Common myeloid progenitor, CD34-positive (primary cell): ENCODE measurements at regions not wholly inside any gene's neighbourhood (a gene's known extent, or its start where the extent isn't known, plus 50 kb on each side); places are given as distances from the start of the nearest gene placed in this dataset.

Source experiments
- CTCF ChIA-PET: fragments of 350-600 bp; sonication (Branson Sonifier 250); formaldehyde crosslinking; loops from one replicate; lab custom pipeline; 2021; ENCODE audit warnings: antibody characterized with exemption; lab: Charles Lee
- POLR2A ChIA-PET: fragments of 350-600 bp; sonication (Branson Sonifier 250); formaldehyde crosslinking; loops from one replicate; lab custom pipeline; 2021; ENCODE audit warnings: antibody characterized with exemption; lab: Charles Lee
- DNase-seq, 3 donors: peaks; one replicate each; pipeline versions ENCODE4 v3.0.0 to v3.0.0-alpha.2; 2013
- H3K27ac ChIP-seq, 2 experiments: 1 replicate in 1 of 2; 2 replicates in 1 of 2; pipeline ENCODE4 v1.7.0; 2013; ENCODE audit warnings: inconsistent platforms in 2 of 2, low read length in 2 of 2, mild to moderate bottlenecking in 2 of 2, low read depth in 1 of 2, moderate library complexity in 1 of 2; ENCODE audit not compliant: severe bottlenecking in 2 of 2, insufficient read depth in 1 of 2, poor library complexity in 1 of 2
- H3K27me3 ChIP-seq, 5 experiments: replicated peaks in 2 of 5; 1 replicate in 3 of 5; 2 replicates in 2 of 5; pipeline versions ENCODE4 v1.6.1 to v1.7.0; 2013; ENCODE audit warnings: low read length in 4 of 5, mild to moderate bottlenecking in 2 of 5, moderate library complexity in 2 of 5, inconsistent platforms in 1 of 5; ENCODE audit not compliant: insufficient read depth in 5 of 5, control insufficient read depth in 4 of 5
- H3K36me3 ChIP-seq, 4 experiments: 1 replicate in 2 of 4; 2 replicates in 2 of 4; pipeline versions ENCODE4 v1.6.1 to v1.7.0; 2013; ENCODE audit warnings: low read length in 3 of 4, control low read depth in 1 of 4, mild to moderate bottlenecking in 1 of 4; ENCODE audit not compliant: control insufficient read depth in 4 of 4, insufficient read depth in 4 of 4
- H3K4me1 ChIP-seq, 4 experiments: 1 replicate in 3 of 4; 2 replicates in 1 of 4; pipeline versions ENCODE4 v1.6.1 to v1.7.1; 2013; ENCODE audit warnings: low read length in 3 of 4, mild to moderate bottlenecking in 3 of 4, control low read depth in 1 of 4, inconsistent platforms in 1 of 4, moderate library complexity in 1 of 4; ENCODE audit not compliant: control insufficient read depth in 4 of 4, insufficient read depth in 4 of 4; ENCODE audit errors: control extremely low read depth in 1 of 4
- H3K4me3 ChIP-seq, 7 experiments: 1 replicate in 4 of 7; 2 replicates in 3 of 7; pipeline versions ENCODE4 v1.5.1 to v1.7.0; 2013; ENCODE audit warnings: mild to moderate bottlenecking in 7 of 7, low read length in 6 of 7, moderate library complexity in 6 of 7, inconsistent platforms in 2 of 7, low read depth in 2 of 7, control low read depth in 1 of 7; ENCODE audit not compliant: insufficient read depth in 4 of 7, control insufficient read depth in 1 of 7; ENCODE audit errors: extremely low read depth in 1 of 7
- H3K9me3 ChIP-seq, 5 experiments: 1 replicate in 4 of 5; 2 replicates in 1 of 5; pipeline versions ENCODE4 v1.6.1 to v1.7.1; 2013; ENCODE audit warnings: low read length in 4 of 5, mild to moderate bottlenecking in 2 of 5, inconsistent platforms in 1 of 5, low read depth in 1 of 5, moderate library complexity in 1 of 5; ENCODE audit not compliant: control insufficient read depth in 4 of 5, insufficient read depth in 2 of 5; ENCODE audit errors: control extremely low read depth in 1 of 5
- WGBS: methylation state at CpG from one replicate; pipeline ENCODE4 v1.1.5; 2013; ENCODE audit not compliant: insufficient coverage; 5-methylcytosine and 5-hydroxymethylcytosine counted together

- DNase-seq: no peak
- no peak overlapping the region for H3K4me3 ChIP-seq
- no peaks in the 10 kb centered on the region for H3K36me3 ChIP-seq
- H3K27me3 ChIP-seq: no peaks in the 10 kb centered on the region
- no peak overlapping the region for H3K27ac ChIP-seq
- H3K9me3 ChIP-seq: peaks cover 0 to 3% (median under 1%) of the 10 kb centered on the region in 5 experiments
- ChIA-PET CTCF (no interaction called here), POLR2A (no interaction called here)
- no peaks in the 10 kb centered on the region for H3K4me1 ChIP-seq
- whole genome bisulfite sequencing: no CpG with 5 or more reads among the region's 1 CpG
These were observed 532.8 kb downstream of the FOXG1 start for GRCh38 chr14:29299372-29299771.

DNA sequence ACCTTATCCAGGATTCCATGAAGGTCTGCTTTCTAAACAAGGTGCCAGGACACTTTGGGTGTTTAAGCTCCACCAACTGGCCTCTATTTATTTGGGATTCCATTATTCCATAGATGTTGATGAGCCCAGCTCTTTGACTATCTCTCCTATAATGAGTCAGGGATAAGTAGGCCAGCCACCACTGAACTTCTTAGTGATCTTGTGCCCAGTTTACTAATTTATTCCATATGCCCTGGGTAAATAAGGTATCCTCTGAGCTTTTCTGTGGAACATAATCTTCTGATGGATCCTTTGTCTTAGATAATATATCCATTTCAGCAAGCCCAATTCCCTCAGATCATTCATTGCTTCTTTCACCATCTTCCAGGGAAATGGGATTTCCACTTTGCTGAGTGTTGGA lies 535.0 kb downstream of the FOXG1 start:
- Histone ChIP-seq H3K27ac (no peak overlapping the region), H3K36me3 (no peaks in the 10 kb centered on the region), H3K27me3 (no peaks in the 10 kb centered on the region), H3K4me1 (no peaks in the 10 kb centered on the region), H3K4me3 (no peak overlapping the region), H3K9me3 (no peaks in the 10 kb centered on the region)
- no peak for DNase-seq
- CTCF ChIA-PET: no interaction called here
- POLR2A ChIA-PET: no interaction called here

DNA sequence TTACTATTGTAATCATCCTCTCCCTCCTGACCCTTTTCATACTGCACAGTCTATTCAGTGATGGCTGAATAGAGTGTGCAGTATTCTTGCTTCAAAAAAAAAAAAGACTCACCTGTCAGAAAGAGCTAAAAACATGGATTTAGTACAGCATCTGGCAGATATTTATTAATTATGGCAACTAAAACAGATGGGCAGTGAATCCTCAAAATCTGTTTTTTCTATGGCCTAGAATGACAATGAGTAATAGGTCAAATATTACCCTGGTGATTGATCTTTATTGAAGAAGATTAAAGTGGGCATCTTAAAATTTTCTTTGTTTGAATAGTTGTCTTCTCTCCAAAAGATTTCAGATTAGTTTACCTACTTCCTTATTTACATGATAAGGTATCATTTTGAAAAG lies 543.6 kb downstream of the FOXG1 start:
- DNase-seq: no peak
- ChIA-PET POLR2A (no interaction called here), CTCF (no interaction called here)
- Histone ChIP-seq H3K27ac (no peak overlapping the region), H3K27me3 (no peaks in the 10 kb centered on the region), H3K4me3 (no peak overlapping the region), H3K4me1 (no peaks in the 10 kb centered on the region), H3K36me3 (no peaks in the 10 kb centered on the region), H3K9me3 (no peaks in the 10 kb centered on the region)

DNA sequence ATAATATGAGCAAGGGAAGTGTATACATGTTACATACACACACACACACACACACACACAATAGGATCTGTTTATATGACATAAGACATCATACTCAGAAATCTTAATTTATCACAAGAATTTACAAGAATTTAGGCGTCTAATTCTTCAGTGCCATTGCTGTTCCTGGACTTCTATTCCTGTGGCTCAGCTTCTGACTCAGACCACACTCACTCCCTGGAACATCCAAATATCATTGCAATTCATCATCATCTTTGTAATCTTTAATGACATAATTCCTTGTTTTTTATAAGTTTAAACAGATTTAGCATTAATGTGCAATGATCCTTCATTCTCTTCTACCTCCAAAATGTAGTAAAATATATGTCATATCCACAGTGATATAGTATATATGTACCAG lies 544.2 kb downstream of the FOXG1 start:
- Histone ChIP-seq H3K4me1 (no peaks in the 10 kb centered on the region), H3K27ac (no peak overlapping the region), H3K36me3 (no peaks in the 10 kb centered on the region), H3K27me3 (no peaks in the 10 kb centered on the region), H3K9me3 (no peaks in the 10 kb centered on the region), H3K4me3 (no peak overlapping the region)
- CTCF ChIA-PET: no interaction called here
- POLR2A ChIA-PET: no interaction called here
- WGBS: 100% methylated on average over 1 of the region's 1 CpG
- DNase-seq: no peak

DNA sequence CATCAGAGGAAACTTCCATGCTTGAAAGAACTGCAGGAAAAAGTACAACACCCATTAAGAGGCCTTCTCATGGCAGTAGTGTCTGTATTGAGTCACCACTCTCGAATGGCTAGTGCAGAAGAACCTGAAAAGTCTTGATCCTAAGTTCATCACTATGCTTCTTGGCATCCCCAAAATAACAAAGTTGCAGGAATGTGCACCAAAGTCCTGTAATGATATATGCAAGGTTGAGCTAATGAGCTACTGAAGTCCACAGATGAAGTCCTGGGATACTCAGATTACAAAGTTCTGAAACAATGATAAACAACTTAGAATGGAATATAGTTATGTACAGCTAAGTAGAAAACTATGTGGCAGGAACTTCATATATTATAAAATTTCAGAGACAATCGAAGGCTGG lies 545.4 kb downstream of the FOXG1 start:
- WGBS: 94% methylated on average over 2 of the region's 2 CpGs
- Histone ChIP-seq H3K27ac (no peak overlapping the region), H3K4me3 (no peak overlapping the region)

GRCh38 chr14:29316936-29317335 lies 550.3 kb downstream of the FOXG1 start:
- Histone ChIP-seq H3K36me3 (no peaks in the 10 kb centered on the region), H3K9me3 (no peaks in the 10 kb centered on the region), H3K27ac (no peak overlapping the region), H3K4me1 (no peaks in the 10 kb centered on the region), H3K27me3 (no peaks in the 10 kb centered on the region), H3K4me3 (no peak overlapping the region)
- POLR2A ChIA-PET: no interaction called here
- 77% methylated on average over 2 of the region's 2 CpGs for WGBS
- CTCF ChIA-PET: no interaction called here
- DNase-seq: no peak

More for the DNA sequence above, 545.4 kb downstream of the FOXG1 start:
- Histone ChIP-seq H3K9me3 (no peaks in the 10 kb centered on the region), H3K4me1 (no peaks in the 10 kb centered on the region), H3K36me3 (no peaks in the 10 kb centered on the region), H3K27me3 (no peaks in the 10 kb centered on the region)
- no peak for DNase-seq
- POLR2A ChIA-PET: no interaction called here
- CTCF ChIA-PET: no interaction called here

DNA sequence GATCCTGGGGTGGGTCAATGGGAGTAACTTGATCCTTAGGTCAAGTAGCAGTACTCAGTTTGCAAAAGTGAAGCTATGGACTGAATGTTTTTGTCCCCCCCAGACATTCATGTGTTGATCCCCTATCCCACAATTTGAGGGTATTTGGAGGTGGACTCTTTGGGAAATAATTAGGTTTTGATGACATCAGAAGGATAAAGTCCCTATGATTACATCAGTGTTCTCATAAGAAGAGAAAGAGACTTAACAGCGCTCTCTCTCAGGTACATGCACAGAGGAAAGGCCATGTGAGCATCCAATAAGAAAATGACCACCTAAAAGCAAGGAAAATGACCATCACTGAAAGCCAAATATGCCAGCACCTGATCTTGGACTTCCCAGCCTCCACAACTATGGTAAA lies 550.8 kb downstream of the FOXG1 start:
- POLR2A ChIA-PET: no interaction called here
- CTCF ChIA-PET: no interaction called here
- Histone ChIP-seq H3K36me3 (no peaks in the 10 kb centered on the region), H3K27me3 (no peaks in the 10 kb centered on the region), H3K4me1 (no peaks in the 10 kb centered on the region), H3K4me3 (no peak overlapping the region), H3K9me3 (no peaks in the 10 kb centered on the region), H3K27ac (no peak overlapping the region)
- WGBS: no CpG with 5 or more reads among the region's 1 CpG
- no peak for DNase-seq
